NCI-H526 treated with DMSO at 0.1 percent for 48 hours (cell line): ENCODE measurements at regions not wholly inside any gene's neighbourhood (a gene's known extent, or its start where the extent isn't known, plus 50 kb on each side); places are given as distances from the start of the nearest gene placed in this dataset.

Experiments
- DNase-seq: peaks from one replicate; lab custom pipeline; 2025; lab: John Stamatoyannopoulos, UW

DNA sequence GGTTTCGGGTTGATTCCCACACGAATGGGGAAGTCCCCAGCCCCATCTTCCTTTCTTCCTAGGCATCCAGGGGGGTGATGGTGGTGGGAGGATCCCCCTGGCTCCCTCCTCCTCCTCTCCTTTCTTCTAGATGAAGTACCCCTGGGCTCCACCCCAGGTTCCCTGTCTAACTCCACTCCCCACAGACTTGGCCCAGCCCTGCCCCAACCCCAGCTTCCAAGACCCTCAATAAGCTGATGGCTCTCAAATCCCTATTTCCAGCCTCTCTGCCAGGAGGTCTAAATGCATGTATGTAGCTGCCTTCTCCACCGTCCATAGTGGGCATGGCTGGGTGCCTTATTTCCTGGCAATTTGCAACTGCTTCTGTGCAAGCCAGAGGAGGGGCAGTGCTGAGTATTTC is 383.7 kb downstream of the BCL11B start:
- DNase-seq: no peak

- no peak for DNase-seq
These were observed 382.8 kb downstream of the BCL11B start for GRCh38 chr14:98888927-98889835.

GRCh38 chr14:98889836-98890185 is 382.2 kb downstream of the BCL11B start:
- no peak for DNase-seq

- no peak for DNase-seq
These were observed 381.2 kb downstream of the BCL11B start for GRCh38 chr14:98890556-98891340.

DNA sequence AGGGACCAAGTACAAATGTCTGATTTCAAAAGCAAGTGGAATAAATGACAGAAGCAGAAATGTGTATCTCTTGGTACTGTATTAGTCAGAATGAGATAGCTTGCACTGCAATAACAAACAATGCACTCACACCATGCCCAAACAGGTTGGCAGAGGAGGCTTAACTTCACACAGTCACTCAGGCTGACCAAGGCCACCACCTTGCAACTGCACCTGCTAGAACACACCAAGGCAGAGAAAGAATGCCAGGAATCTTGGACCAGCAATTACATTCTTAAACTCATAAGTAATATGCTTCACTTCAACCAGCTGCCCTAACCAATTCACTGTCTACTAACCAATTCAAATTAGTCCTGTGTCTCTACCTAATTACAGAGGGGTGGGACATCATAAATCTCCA is 378.3 kb downstream of the BCL11B start:
- DNase-seq: no peak

GRCh38 chr14:98894600-98894999 is 377.4 kb downstream of the BCL11B start:
- no peak for DNase-seq

- no peak for DNase-seq
These were observed 375.5 kb downstream of the BCL11B start for GRCh38 chr14:98896449-98896848.

DNA sequence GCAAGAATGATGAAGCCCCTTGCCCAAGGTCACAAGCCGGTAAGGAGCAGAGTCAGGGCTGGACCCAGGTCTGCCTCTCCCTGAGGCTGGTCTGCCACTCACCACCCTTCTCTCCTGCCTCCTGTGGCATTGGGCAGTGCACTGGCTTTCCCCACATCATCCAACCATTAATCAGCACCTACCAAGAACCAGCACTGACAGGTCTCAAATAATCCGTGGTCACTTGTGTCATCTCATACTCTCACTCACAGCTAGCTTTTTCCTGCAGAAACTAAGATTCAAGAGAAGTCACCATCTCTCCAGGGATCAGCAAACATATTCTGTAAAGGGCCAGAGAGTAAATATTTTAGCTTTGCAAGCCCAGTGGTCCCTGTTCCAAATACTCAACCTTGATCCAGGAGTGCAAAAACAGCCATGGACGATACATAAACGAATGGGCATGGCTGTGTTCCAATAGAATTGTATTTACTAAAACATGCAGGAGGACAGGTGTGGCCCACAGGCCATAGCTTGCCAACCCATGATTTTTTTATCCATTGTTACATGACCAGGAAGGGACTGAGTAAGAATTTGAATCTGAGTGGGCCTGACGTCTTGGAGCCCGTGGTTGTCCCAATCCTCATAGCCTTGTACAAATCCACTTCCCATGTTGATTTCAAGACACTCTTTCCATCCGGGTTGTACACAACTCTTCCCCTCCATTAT is 374.2 kb downstream of the BCL11B start:
- no peak for DNase-seq

- DNase-seq: no peak
These were observed 372.6 kb downstream of the BCL11B start for GRCh38 chr14:98899441-98899840.

DNA sequence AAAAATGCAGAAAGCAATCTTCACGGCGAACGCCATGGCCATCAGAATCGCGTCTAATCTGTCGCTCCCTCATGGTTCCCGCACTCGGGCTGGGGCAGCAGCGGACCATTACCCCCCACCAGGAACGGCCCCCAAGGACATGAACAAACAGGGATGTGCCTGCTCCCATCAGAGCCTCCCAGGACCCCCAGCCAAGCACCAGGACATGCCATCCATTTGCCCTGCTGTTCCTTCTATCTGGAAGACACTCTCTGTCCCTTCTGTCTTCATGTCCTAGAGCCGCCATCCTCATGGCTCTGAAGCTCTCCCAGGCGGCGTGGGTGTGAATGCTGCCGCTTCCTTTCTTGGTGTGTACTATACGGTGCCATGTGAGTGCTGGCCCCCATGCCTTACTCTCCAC is 371.8 kb downstream of the BCL11B start:
- no peak for DNase-seq

GRCh38 chr14:98900798-98901197 is 371.2 kb downstream of the BCL11B start:
- no peak for DNase-seq

DNA sequence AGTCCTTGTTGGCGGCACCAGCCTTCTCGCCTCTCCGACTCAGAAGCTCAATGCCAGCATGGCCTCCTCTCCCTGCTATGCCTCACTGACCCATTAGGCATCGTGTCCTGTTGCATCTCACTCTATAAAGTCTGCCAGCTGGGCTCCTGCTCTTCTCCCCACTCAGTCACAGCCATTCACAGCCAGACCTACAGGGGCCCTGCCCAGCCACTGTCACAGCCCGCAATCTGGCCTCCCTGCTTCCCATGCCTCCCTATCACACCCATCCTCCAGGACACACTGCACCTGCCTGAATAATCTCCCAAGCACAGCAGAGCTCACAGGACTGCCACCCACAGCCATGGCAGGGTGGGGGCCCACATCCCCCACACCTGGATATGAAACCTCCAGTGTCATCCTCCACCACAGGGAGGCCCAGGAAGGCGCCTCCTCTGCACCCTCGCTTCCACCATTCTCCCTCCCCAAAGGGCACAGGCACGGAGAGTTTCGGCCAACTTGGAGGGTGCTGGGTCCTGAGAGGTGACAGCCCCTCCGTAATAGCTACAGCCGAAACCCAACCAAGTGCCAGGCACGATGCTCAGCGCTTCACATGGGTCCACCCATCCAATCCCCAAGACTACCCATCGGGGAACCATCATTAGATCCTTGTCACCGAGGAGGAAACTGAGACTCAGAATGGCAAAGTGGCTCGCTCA is 370.3 kb downstream of the BCL11B start:
- no peak for DNase-seq

DNA sequence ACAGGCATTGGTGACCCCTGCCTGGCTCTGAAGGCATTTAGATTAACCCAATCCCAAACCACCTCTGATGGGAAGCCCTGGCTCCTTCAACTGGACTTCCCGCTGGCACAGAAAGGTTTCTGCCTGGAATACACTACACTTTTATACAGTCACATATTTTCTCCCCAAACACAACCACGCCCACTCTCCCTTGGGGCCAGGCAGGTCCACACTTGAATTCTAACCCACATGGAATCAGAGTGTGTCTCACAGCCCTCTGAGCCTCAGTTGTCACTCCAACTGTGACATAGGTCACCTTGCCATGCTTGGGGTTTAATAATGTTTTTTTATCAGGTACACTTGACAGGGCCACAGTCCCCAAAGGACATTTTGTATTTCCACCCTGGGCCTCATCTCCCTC is 368.6 kb downstream of the BCL11B start:
- DNase-seq: no peak

DNA sequence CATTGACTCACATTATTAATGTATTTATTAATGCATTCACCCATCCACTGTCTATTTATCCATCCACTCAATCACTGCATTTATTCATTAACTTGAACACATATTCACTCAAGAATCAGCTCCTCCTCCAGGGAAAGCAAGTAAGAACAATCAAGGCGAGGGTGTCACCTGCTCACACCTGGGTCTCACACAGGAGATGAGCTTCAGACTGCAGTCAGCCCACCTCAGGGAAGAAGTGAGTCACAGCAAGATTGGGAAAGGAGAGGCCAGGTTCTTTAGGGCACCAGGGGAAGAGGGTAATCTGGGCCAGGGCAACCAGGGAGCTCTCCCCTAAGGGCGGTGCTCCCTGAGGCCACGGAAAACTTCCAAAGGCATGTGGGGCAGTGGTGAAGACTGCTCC is 367.3 kb downstream of the BCL11B start:
- no peak for DNase-seq

GRCh38 chr14:98906123-98906995 is 365.6 kb downstream of the BCL11B start:
- no peak for DNase-seq

- no peak for DNase-seq
These were observed 364.7 kb downstream of the BCL11B start for GRCh38 chr14:98907271-98907670.

GRCh38 chr14:98908050-98908449 is 363.9 kb downstream of the BCL11B start:
- no peak for DNase-seq

DNA sequence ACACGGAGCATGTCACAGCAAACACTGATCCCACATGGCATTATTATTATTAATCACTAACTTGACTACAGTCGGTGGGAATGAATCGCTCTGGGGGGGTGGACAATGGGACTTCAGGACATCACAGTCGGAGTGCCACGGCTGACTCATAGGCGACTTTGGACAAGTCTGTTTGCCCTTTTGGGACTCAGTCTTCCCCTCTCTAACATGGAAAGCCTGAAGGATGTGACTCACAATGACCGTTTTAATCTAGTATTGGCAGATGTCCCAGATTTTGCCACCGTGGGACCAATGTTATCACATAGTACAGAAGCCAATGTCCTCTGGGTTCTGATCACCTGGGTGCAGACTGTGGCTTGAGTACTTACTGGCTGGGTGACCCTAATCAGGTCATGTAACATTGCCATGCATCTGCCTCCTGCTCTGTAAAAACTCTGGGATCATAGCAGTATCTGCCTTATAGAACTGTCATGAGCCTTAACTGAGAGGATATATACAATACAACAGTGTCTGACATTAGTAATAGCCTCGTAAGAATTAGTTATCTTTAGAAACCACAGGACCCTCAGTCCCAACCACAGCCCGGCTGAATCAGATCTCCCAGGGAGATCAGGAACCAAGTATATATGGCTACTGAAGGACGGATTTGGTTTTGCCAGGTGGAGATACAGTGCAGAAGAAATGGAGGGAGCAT is 362.6 kb downstream of the BCL11B start:
- no peak for DNase-seq

DNA sequence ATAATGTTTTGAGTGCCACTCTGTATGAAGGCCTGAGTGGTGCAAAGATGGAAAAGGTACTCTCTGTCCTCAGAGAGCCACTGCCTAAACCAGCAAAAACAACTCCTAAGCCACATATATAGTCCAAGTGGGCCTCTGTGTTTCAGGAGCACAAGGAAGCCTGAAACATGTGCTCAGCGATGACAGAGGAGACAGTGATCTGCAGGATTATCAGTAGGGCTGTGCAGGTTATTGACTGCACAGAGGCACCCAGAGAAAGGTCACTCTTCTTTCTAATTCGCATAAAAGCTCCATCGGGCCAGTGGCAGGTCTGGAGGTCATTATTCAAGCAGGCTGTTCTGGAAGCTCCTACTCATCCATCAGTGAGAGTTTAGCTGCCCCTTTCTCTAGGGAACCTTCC is 361.9 kb downstream of the BCL11B start:
- DNase-seq: no peak

GRCh38 chr14:98912655-98913054 is 359.3 kb downstream of the BCL11B start:
- DNase-seq: no peak
